ENCODE measurements at regions not wholly inside any gene's neighbourhood (a gene's known extent, or its start where the extent isn't known, plus 50 kb on each side); places are given as distances from the start of the nearest gene placed in this dataset.

DNA sequence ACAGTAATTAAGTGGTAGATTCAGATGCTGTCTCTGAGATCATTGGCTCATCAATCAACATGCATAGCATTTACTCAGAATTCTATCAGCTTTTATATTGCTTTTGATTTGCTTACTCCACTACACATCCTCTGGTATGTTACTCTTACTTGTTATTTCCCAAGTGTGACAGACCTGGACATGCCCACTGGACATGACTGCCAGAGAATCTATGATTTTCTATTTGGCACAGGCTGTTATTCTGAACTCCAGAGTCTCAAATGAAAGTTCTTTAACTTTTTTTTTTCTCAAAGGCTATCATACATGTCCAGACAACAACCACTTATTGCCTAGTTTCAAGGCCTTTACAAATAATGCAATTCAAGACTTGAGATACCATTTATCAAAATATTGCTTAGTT, 116.1 kb upstream of the ARHGAP24 start:
- TF ChIP-seq, protein P1, sequence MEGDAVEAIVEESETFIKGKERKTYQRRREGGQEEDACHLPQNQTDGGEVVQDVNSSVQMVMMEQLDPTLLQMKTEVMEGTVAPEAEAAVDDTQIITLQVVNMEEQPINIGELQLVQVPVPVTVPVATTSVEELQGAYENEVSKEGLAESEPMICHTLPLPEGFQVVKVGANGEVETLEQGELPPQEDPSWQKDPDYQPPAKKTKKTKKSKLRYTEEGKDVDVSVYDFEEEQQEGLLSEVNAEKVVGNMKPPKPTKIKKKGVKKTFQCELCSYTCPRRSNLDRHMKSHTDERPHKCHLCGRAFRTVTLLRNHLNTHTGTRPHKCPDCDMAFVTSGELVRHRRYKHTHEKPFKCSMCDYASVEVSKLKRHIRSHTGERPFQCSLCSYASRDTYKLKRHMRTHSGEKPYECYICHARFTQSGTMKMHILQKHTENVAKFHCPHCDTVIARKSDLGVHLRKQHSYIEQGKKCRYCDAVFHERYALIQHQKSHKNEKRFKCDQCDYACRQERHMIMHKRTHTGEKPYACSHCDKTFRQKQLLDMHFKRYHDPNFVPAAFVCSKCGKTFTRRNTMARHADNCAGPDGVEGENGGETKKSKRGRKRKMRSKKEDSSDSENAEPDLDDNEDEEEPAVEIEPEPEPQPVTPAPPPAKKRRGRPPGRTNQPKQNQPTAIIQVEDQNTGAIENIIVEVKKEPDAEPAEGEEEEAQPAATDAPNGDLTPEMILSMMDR (IDR thresholded peaks at IDR 0.05 in 2 of 3, conservative IDR thresholded peaks at IDR 0.05 in 1 of 3; ENCODE audit: insufficient read depth in 2 of 3, low read depth in 1 of 3, low read length in 3 of 3) = no peak
- TF ChIP-seq ASH1L (IDR thresholded peaks at IDR 0.05; ENCODE audit: borderline replicate concordance, low read depth, partially characterized antibody) = no peak
- TF ChIP-seq FOXM1 (IDR thresholded peaks at IDR 0.05; ENCODE audit: low read depth) = no peak
- no peak for TF ChIP-seq FOXM1 (CRISPR knock-in tag; IDR thresholded peaks at IDR 0.05; ENCODE audit: low read depth)

Measured in K562 (cell line).